A673 (cell line): ENCODE measurements at regions not wholly inside any gene's neighbourhood (a gene's known extent, or its start where the extent isn't known, plus 50 kb on each side); places are given as distances from the start of the nearest gene placed in this dataset.
"Not testable (repeated sequence)": the region's sequence is repeated elsewhere in the genome, so short reads cannot be mapped to it uniquely, and the experiment has no call there.

Experiments used
- BruUV-seq: library from RNA; stranded (reverse); fragments of 400-500 nt; replicated peaks from 2 replicates; lab custom pipeline; 2021; lab: Mats Ljungman, UMichigan
- CTCF ChIA-PET: fragments of 300-600 bp; sonication (Branson Sonifier 250); formaldehyde crosslinking; loops from one replicate; lab custom pipeline; 2022; ENCODE audit warnings: antibody characterized with exemption; lab: Charles Lee
- POLR2A ChIA-PET: fragments of 300-600 bp; sonication (Branson Sonifier 250); formaldehyde crosslinking; loops from one replicate; lab custom pipeline; 2022; ENCODE audit warnings: antibody characterized with exemption; ENCODE audit not compliant: low non-redundant PET; lab: Charles Lee
- DNase-seq: peaks from one replicate; pipeline ENCODE4 v3.0.0-alpha.2; 2015; ENCODE audit warnings: low spot score
- H3K27ac ChIP-seq: fragments of 200-600 bp; sonication (generic); 2 replicates; pipeline ENCODE4 v1.5.1; 2016; ENCODE audit warnings: mixed run types, low read depth, mild to moderate bottlenecking, mixed read lengths, antibody characterized with exemption, low read length; ENCODE audit not compliant: poor library complexity, severe bottlenecking
- H3K27me3 ChIP-seq: fragments of 200-600 bp; sonication (generic); replicated peaks from 2 replicates; pipeline ENCODE4 v1.6.1; 2017; ENCODE audit warnings: mixed run types, low read depth, mild to moderate bottlenecking, mixed read lengths, antibody characterized with exemption, low read length; ENCODE audit not compliant: insufficient read depth, poor library complexity
- H3K36me3 ChIP-seq: fragments of 200-600 bp; sonication (generic); 2 replicates; pipeline ENCODE4 v1.6.1; 2016; ENCODE audit warnings: mixed run types, mild to moderate bottlenecking, mixed read lengths, antibody characterized with exemption, low read length; ENCODE audit not compliant: insufficient read depth, poor library complexity, severe bottlenecking
- H3K4me1 ChIP-seq: fragments of 200-600 bp; sonication (generic); 2 replicates; pipeline ENCODE4 v1.6.1; 2017; ENCODE audit warnings: mixed run types, mild to moderate bottlenecking, mixed read lengths, antibody characterized with exemption, low read length; ENCODE audit not compliant: insufficient read depth, poor library complexity, severe bottlenecking
- H3K4me3 ChIP-seq: fragments of 200-600 bp; sonication (generic); 2 replicates; pipeline ENCODE4 v1.5.1; 2016; ENCODE audit warnings: low read depth, mixed run types, mild to moderate bottlenecking, mixed read lengths, low read length; ENCODE audit not compliant: poor library complexity, severe bottlenecking
- H3K9me3 ChIP-seq: fragments of 200-600 bp; sonication (generic); 2 replicates; pipeline ENCODE4 v1.6.1; 2016; ENCODE audit warnings: mixed run types, low read depth, mild to moderate bottlenecking, mixed read lengths, antibody characterized with exemption, low read length; ENCODE audit not compliant: poor library complexity, severe bottlenecking
- CTCF ChIP-seq: fragments of 300-800, 200-600 bp; sonication (generic); conservative IDR thresholded peaks from 2 replicates; pipeline ENCODE4 v1.5.1; 2017; ENCODE audit warnings: low read depth, mild to moderate bottlenecking, antibody characterized with exemption, low read length, moderate library complexity, mixed read lengths
- EZH2 ChIP-seq: fragments of 200-600 bp; sonication (generic); IDR thresholded peaks from 2 replicates; pipeline ENCODE4 v1.6.1; 2017; ENCODE audit warnings: borderline replicate concordance, low read depth, mild to moderate bottlenecking, mixed read lengths, antibody characterized with exemption, low read length; ENCODE audit not compliant: poor library complexity, severe bottlenecking
- intact Hi-C: fragments of 100-400 bp; cut with micrococcal nuclease; formaldehyde crosslinking; loops from one replicate; pipeline ENCODE4 v1.10.0; 2022; ENCODE audit not compliant: unreplicated experiment

GRCh38 chr6:130632897-130633296 lies 194.3 kb upstream of the SMLR1 start:
- BruUV-seq: no TSS peak
- H3K36me3 ChIP-seq: no peaks in the 10 kb centered on the region
- H3K27ac ChIP-seq: no peak overlapping the region
- no peaks in the 10 kb centered on the region for H3K9me3 ChIP-seq
- H3K27me3 ChIP-seq: no peaks in the 10 kb centered on the region
- POLR2A ChIA-PET: no interaction called here
- intact Hi-C loops: no loop called here
- no peaks in the 10 kb centered on the region for H3K4me1 ChIP-seq
- H3K4me3 ChIP-seq: no peak overlapping the region
- TF ChIP-seq EZH2: no peak
- TF ChIP-seq CTCF: no peak
- peak; percentile 22 for DNase-seq
- CTCF ChIA-PET: no interaction called here

GRCh38 chr6:130643361-130643760 lies 183.8 kb upstream of the SMLR1 start:
- Histone ChIP-seq H3K4me1 (no peaks in the 10 kb centered on the region), H3K4me3 (no peak overlapping the region), H3K27ac (no peak overlapping the region), H3K36me3 (no peaks in the 10 kb centered on the region), H3K9me3 (peaks cover 7% of the 10 kb centered on the region), H3K27me3 (no peaks in the 10 kb centered on the region)
- POLR2A ChIA-PET: no interaction called here
- intact Hi-C loops: no loop called here
- no peak for DNase-seq
- TF ChIP-seq EZH2: no peak
- no peak for TF ChIP-seq CTCF
- BruUV-seq: no TSS peak
- CTCF ChIA-PET: no interaction called here

GRCh38 chr6:130644175-130644574 lies 183.0 kb upstream of the SMLR1 start:
- Histone ChIP-seq H3K4me3 (no peak overlapping the region), H3K27me3 (no peaks in the 10 kb centered on the region), H3K9me3 (peaks cover 7% of the 10 kb centered on the region), H3K27ac (no peak overlapping the region), H3K36me3 (no peaks in the 10 kb centered on the region), H3K4me1 (no peaks in the 10 kb centered on the region)
- no peak for DNase-seq
- ChIA-PET CTCF (no interaction called here), POLR2A (no interaction called here)
- intact Hi-C loops: no loop called here
- no peak for TF ChIP-seq CTCF
- no peak for TF ChIP-seq EZH2
- BruUV-seq: no TSS peak

GRCh38 chr6:130644769-130645168 lies 182.4 kb upstream of the SMLR1 start:
- CTCF ChIA-PET, H3K4me1 ChIP-seq, H3K27ac ChIP-seq, BruUV-seq, H3K36me3 ChIP-seq, H3K27me3 ChIP-seq, H3K4me3 ChIP-seq, DNase-seq, H3K9me3 ChIP-seq, intact Hi-C loops, POLR2A ChIA-PET: not testable (repeated sequence)
